HG03558 (cell line): ENCODE measurements at regions not wholly inside any gene's neighbourhood (a gene's known extent, or its start where the extent isn't known, plus 50 kb on each side); places are given as distances from the start of the nearest gene placed in this dataset.

ENCODE experiments used
- ATAC-seq: cut with Tn5 transposase; IDR thresholded peaks from one replicate; pipeline ENCODE4 v1.9.1; 2021; ENCODE audit warnings: moderate number of reproducible peaks; ENCODE audit not compliant: unreplicated experiment; ENCODE audit errors: extremely low read depth

DNA sequence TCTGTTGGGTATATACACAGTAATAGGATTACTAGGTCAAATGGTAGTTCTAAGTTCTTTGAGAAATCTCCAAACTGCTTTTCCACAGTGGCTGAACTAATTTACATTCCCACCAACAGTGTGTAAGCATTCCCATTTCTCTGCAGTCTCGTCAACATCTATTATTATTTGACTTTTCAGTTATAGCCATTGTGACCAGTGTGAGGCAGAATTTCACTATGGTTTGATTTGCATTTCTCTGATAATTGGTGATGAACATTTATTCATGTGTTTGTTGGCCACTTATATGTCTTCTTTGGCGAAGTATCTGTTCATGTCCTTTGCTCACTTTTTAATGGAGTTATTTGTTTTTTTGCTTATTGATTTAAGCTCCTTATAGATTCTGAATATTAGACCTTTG, 596.2 kb upstream of the DAB2 start:
- ATAC-seq = no peak

DNA sequence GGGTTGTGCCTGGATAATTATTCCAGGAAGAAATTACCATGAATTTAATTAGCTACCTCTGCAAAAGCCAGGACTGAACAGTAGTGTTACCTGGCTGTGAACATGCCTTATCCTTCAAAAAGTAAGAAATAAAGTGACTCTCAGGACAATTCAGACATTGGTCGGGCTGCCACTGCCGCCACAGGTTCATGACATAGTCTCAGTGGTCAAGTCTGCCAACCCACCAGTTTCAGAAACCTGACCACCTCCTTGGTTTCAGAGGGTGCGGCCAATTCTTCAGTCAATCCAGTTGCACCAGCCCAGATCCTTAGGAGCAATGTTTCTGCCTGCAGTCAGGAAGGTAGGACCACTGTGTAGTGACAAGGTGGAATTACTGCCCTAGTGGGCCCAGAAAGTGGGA, 593.1 kb upstream of the DAB2 start:
- ATAC-seq = no peak

- no peak for ATAC-seq
These were observed 592.4 kb upstream of the DAB2 start for GRCh38 chr5:40017135-40017534.

GRCh38 chr5:40010436-40010835, 585.7 kb upstream of the DAB2 start:
- no peak for ATAC-seq

GRCh38 chr5:40006260-40006659, 581.5 kb upstream of the DAB2 start:
- ATAC-seq = no peak

DNA sequence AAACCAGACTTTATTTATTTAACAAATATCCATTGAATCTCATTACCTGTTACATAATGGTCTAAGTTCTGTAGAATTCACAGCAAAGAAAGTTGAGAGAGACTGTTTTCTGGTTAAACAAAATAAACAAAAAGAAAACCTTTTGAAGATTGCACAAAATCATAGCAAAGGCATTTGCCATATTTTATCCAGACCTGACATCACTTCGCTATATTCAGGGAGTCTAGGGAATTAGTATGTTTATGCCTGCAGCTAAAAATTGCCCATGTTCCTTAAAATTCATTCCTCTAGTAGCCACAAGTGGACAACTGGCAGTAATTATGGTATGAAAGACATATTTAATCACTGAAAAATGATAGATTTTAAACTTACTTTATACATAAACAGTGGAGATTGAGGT, 577.0 kb upstream of the DAB2 start:
- no peak for ATAC-seq

DNA sequence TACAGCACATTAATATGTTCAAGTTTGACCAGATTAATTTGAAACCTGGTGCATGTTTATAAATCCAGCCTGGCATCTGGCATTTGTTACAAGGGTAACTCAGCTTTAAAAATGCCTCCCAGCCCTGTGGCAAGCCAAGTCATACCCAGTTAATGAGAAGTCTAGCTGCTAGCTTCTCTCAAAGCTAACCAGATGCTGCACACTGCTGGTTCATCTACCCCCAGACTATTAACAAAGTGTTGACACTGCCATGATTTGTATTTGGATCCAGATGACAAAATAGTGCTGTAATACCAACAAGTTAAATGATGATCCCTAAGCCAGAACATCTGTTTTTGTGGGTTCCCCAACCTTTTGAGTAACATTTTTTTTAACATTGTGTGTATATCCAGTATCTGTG, 573.7 kb upstream of the DAB2 start:
- no peak for ATAC-seq

- ATAC-seq = no peak
These were observed 571.2 kb upstream of the DAB2 start for GRCh38 chr5:39995990-39996389.

- ATAC-seq = no peak
These were observed 567.9 kb upstream of the DAB2 start for GRCh38 chr5:39992617-39993202.

DNA sequence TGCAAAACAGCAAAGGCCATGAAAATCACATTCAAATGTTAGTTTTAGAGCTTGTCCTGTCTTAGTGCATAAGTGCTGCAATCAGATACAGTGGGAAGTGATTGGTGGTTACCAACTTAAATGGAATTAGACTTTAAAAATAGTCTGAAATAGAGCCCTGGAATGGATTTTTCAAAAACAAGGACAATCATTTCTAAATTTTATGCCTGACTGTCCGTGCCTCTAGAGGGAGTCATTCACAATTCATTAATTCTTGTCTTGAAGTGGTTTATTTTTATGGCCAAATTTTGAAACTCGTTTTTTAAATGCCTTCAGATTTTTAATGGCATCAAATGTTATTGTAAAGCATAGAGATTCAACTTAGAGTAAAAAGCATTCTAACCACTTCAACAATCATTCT, 561.8 kb upstream of the DAB2 start:
- no peak for ATAC-seq

DNA sequence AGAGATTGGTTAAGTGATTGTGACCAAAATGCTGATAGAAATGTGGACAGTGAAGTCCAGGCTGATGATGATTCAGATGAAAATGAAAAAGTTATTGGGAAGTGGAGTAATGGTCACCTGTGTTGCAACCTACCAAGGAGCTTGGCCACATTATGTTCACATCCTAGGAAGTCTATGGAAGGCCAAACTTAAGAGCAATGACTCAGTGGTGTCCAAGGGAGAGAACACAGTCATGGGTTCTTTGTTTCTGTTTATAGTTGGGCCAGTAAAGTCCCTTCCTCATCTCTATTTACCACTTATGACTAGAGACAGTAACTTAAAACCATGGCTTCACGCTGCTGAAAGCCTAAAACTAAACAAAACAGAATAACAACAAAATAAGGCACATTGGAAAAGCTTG, 555.3 kb upstream of the DAB2 start:
- ATAC-seq = no peak

DNA sequence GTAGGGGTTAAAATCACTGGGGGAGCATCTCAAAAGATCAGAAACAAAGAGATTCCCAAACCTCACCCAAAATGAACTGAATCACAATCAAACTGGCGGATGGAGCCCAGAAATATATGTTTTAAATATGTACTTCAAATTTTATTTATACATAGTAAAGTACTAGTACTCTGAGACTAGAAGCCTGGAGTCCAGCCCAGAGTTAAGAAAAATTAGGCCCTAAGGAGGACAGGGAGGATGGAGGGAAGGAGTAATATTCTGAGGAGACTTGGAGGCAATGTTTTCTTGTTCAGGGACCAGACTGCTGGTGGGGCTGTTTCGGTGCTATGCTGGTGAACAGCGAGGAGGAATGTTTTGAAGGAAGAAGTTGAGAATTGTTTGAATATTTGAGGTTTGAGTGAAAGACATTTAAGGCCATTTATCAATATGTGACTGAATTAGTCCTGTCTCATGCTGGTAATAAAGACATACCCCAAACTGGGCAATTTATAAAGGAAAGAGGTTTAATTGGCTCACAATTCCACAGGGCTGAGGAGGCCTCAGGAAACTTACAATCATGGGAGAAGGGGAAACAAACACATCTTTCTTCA, 552.4 kb upstream of the DAB2 start:
- ATAC-seq = no peak

DNA sequence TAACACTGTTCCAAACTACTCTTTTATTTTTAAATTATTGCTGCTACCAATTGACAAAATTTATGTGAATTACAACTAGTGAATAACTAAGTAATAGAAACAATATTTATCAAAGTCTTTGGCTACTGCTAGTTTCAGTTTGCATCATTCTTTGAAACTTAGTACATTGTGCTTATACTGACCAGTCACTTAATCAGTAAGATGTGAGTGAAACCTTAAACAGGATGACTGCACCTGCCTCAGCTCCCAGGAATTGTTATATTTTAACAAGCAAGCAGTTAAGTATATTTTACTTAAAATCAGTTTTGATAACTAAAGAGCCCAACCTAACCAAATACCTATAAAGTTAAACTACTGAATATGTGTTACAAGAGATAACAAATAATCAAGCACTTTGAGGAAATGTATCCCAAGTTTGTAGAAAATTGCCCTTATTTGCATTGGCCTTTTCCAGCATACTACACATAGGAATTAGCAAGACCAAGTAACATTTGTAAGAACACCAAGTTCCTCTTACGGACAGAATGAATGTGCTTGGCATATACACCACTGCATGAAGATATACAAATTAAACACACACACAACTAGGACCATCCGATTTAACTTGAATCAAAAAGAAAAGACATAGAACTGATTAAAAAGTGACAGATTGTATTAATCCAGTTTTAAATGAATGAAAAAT, 545.5 kb upstream of the DAB2 start:
- no peak for ATAC-seq

GRCh38 chr5:39968381-39968780, 543.6 kb upstream of the DAB2 start:
- ATAC-seq = no peak

DNA sequence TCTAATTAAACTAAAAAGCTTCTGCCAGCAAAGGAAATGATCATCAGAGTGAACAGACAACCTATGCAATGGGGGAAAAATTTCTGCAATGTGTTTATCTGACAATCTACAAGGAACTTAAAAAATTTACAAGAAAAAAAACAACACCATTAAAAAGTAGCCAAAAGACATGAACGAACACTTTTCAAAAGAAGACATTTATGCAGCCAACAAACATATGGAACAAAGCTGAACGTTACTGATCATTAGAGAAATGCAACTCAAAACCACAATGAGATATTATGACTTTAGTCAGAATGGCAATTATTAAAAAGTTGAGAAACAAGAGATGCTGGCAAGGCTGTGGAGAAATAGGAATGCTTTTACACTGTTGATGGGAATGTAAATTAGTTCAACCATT, 530.4 kb upstream of the DAB2 start:
- no peak for ATAC-seq

GRCh38 chr5:39951070-39951469, 526.3 kb upstream of the DAB2 start:
- no peak for ATAC-seq

DNA sequence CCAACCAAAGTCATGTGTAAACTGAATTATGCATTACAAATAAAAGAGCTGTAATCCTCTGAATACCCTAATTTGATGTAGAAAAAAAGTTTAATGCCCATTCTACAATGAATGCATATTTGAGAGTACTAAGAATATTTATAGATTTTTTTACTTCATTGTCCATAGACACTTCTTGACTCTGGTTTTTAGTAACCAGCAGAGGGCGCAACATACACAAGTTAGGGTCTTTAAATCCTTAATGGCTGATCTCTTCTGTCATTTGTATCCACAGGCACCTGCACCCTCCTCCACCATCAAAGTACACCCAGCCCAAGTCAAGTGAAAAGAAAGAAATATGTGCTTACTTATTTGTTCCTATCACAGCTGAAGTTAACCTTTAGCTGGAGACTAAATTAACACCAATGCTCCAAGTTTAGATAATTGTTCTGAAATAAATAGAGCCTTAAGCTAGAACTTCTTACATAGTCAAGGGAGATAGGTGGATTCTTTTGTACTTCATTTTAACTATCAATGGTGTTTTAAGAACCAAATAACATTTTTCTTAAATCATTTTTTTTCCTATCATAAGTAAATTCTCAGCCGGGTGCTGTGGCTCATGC, 524.2 kb upstream of the DAB2 start:
- peak; percentile 73 for ATAC-seq

- ATAC-seq = no peak
These were observed 523.6 kb upstream of the DAB2 start for GRCh38 chr5:39948341-39948740.

GRCh38 chr5:39947657-39948056, 522.9 kb upstream of the DAB2 start:
- ATAC-seq = no peak

DNA sequence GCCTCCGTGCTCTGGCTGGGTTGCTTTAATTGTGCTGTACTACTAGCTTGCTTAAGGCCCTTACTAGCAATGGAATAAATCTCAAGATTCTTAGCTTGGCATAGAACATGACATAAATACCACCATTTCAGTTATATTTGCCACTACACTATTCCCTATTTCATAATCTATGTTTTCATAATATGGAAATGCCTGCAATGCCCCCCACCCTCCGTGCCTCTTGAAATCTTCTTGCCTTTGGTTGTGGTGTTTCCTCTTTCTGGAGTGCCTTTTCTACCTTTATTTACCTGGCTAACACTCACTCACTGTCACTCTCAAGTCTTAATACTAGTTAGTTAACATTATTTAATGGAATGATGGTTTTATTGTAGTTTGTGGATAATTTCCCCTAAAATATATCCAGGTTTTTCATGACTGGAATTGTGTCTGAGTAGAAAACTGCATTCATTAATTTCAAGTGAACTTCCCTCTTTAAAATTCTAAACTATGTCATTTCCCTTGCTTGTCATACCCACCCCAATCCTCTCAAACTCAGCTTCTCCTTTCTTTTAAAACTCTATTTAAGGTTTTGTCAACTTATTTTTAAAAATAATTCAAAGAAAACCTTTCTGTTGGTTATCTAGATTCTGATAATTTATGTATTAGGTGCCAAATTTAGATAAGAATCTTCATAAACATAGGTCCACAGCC, 521.7 kb upstream of the DAB2 start:
- ATAC-seq = no peak

- no peak for ATAC-seq
These were observed 521.1 kb upstream of the DAB2 start for GRCh38 chr5:39945870-39946269.
